IPS-15b (cell line): ENCODE measurements at regions not wholly inside any gene's neighbourhood (a gene's known extent, or its start where the extent isn't known, plus 50 kb on each side); places are given as distances from the start of the nearest gene placed in this dataset.

ENCODE experiments used
- H3K27me3 ChIP-seq: one replicate; pipeline ENCODE4 v1.6.1; 2013; ENCODE audit warnings: low read length; ENCODE audit not compliant: control insufficient read depth, insufficient read depth
- H3K36me3 ChIP-seq: one replicate; pipeline ENCODE4 v1.6.1; 2013; ENCODE audit warnings: low read length; ENCODE audit not compliant: control insufficient read depth, insufficient read depth
- H3K4me1 ChIP-seq: one replicate; pipeline ENCODE4 v1.6.1; 2013; ENCODE audit warnings: mild to moderate bottlenecking, low read length; ENCODE audit not compliant: control insufficient read depth, insufficient read depth
- H3K4me3 ChIP-seq: one replicate; pipeline ENCODE4 v1.5.1; 2013; ENCODE audit warnings: low read depth, low read length
- H3K9ac ChIP-seq: one replicate; pipeline ENCODE4 v1.6.1; 2013; ENCODE audit warnings: low read depth, mild to moderate bottlenecking, low read length
- H3K9me3 ChIP-seq: one replicate; pipeline ENCODE4 v1.6.1; 2013; ENCODE audit warnings: mild to moderate bottlenecking, low read length; ENCODE audit not compliant: control insufficient read depth, insufficient read depth

DNA sequence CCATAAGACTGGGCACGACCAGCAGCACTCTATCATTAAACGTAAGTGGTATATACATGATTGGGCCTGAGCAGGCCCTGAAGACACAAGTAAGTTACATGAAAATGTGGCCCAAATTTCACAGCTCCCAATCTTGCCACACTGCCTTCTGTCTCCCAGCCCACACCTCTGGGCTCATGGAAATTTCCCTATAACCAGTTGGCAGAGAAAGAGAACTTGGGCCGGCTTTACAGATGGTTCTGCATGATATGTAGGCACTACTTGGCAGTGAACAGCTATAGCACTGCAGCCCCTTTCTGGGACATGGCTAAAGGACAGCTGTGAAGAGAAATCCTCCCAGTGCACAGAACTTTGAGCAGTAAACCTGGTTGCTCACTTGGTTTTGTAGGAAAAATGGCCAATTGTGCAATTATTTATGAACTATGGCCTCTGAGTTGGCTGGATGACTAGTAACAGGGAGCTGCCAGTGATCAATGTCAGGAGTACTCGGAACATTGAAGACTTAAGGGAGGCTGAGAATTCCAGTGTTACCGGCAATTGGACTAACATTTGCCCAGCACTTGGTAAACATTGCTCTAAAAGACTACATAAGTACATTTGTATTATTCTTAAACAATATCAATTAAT lies 1006.6 kb upstream of the LRRN3 start:
- Histone ChIP-seq H3K4me1 (no peaks in the 10 kb centered on the region), H3K4me3 (no peak overlapping the region), H3K9me3 (no peaks in the 10 kb centered on the region), H3K27me3 (no peaks in the 10 kb centered on the region), H3K36me3 (no peaks in the 10 kb centered on the region), H3K9ac (no peak overlapping the region)

- H3K9ac ChIP-seq = no peak overlapping the region
- no peaks in the 10 kb centered on the region for H3K4me1 ChIP-seq
- no peaks in the 10 kb centered on the region for H3K9me3 ChIP-seq
- H3K27me3 ChIP-seq = no peaks in the 10 kb centered on the region
- H3K36me3 ChIP-seq = no peaks in the 10 kb centered on the region
- H3K4me3 ChIP-seq = no peak overlapping the region
These were observed 1000.7 kb upstream of the LRRN3 start for GRCh38 chr7:110090110-110090820.

GRCh38 chr7:110095372-110096052 lies 995.4 kb upstream of the LRRN3 start:
- Histone ChIP-seq H3K36me3 (no peaks in the 10 kb centered on the region), H3K27me3 (no peaks in the 10 kb centered on the region), H3K9me3 (no peaks in the 10 kb centered on the region), H3K4me1 (no peaks in the 10 kb centered on the region), H3K4me3 (no peak overlapping the region), H3K9ac (no peak overlapping the region)

DNA sequence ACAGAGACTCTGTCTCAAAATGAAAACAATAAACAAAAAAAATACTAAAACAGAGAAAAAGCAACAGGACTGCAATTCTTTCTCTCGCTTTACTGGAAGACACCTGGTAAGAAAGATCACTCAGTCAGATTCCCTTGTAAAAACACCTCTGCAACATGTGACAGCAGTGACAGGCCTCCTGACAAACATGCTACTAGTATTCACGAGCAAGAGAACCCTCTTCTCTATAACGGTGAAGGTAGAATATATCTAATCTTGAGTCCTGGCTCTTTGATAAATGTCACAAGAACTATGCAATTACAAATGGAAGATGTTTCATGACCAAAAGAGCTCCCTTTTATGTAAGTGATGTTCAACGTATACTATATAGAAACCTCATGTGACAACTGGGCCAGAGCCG lies 986.7 kb upstream of the LRRN3 start:
- Histone ChIP-seq H3K4me3 (no peak overlapping the region), H3K36me3 (no peaks in the 10 kb centered on the region), H3K27me3 (no peaks in the 10 kb centered on the region), H3K4me1 (no peaks in the 10 kb centered on the region), H3K9me3 (no peaks in the 10 kb centered on the region), H3K9ac (no peak overlapping the region)

DNA sequence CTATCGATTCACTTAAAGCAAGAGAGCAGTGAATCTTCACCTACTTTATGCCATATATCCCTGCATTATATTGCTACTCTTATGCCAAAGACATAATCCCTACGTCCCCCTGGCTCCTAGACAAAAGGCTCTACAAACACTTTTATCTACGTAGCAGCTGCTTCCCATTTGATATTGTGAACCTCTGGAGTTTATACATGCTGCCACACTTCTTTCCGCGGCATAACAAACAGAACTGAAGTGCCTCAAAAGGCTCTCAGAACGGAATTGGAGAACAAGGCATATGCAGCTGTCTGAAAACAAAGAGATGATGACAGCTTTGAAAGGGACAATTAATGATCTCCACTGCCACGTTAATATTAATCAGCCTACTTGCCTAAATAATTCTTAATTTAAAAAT lies 985.6 kb upstream of the LRRN3 start:
- Histone ChIP-seq H3K4me1 (no peaks in the 10 kb centered on the region), H3K36me3 (no peaks in the 10 kb centered on the region), H3K9ac (no peak overlapping the region), H3K9me3 (no peaks in the 10 kb centered on the region), H3K4me3 (no peak overlapping the region), H3K27me3 (no peaks in the 10 kb centered on the region)

DNA sequence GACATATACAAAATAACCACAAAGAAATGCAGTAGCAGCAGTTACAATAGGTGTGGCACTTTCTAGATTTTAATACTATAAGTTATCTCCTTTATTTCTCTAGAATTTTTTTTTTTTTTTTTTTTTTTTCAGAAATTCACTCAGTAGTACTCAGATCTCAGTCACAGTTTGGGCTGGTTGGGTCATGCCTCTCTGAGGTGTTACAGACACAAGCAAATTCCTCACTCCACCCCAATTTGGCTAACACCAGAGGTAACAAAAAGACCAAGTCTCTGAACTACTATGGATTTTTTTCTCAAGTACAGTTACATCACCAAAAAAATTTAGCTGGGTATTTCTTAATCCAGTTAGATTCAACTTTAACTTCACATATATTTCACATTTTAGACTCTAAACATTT lies 985.1 kb upstream of the LRRN3 start:
- H3K36me3 ChIP-seq = no peaks in the 10 kb centered on the region
- H3K9me3 ChIP-seq = no peaks in the 10 kb centered on the region
- H3K4me1 ChIP-seq = no peaks in the 10 kb centered on the region
- no peak overlapping the region for H3K4me3 ChIP-seq
- H3K9ac ChIP-seq = no peak overlapping the region
- H3K27me3 ChIP-seq = no peaks in the 10 kb centered on the region

DNA sequence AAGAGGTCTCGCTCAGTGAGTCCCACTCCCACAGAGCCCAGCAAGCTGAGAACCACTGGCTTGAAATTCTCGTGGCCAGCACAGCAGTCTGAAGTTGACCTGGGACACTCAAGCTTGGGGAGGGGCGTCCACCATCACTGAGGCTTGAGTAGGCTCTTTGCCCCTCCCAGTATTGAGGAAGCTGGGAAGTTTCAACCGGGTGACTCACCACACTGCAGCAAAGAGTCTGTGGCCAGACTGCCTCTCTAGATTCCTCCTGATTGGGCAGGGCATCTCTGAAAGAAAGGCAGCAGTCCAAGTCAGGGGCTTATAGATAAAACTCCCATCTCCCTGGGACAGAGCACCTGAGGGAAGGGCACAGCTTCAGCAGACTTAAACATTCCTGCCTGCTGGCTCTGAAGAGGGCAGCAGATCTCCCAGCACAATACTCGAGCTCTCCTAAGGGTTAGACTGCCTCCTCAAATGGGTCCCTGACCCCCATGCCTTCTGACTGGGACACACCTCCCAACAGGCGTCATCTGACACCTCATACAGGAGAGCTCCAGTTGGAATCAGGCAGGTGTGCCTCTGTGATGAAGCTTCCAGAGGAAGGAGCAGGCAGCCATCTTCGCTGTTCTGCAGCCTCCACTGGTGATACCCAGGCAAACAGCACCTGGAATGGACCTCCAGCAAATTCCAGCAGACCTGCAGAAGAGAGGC lies 970.9 kb upstream of the LRRN3 start:
- Histone ChIP-seq H3K4me3 (no peak overlapping the region), H3K9ac (no peak overlapping the region), H3K9me3 (no peaks in the 10 kb centered on the region), H3K36me3 (no peaks in the 10 kb centered on the region), H3K27me3 (no peaks in the 10 kb centered on the region), H3K4me1 (no peaks in the 10 kb centered on the region)

DNA sequence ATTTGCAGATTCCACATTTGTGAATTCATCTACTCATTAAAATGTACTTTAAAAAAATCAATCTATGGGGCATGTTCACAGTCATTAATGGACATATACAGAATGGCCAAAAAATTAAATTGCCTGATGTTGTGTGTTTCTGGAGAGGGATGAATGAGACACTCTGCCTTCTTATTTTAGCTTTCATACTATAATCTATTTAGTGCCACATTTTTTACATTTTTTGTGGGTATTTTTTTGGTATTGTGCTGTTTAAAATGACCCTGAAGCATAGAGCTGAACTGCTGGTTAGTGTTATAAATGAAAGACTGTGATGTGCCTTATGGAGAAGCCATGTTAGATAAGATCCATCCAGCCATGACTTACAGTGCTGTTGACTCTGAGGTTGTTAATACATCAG lies 961.8 kb upstream of the LRRN3 start:
- no peaks in the 10 kb centered on the region for H3K27me3 ChIP-seq
- H3K4me3 ChIP-seq = no peak overlapping the region
- no peak overlapping the region for H3K9ac ChIP-seq
- H3K4me1 ChIP-seq = no peaks in the 10 kb centered on the region
- H3K36me3 ChIP-seq = no peaks in the 10 kb centered on the region
- no peaks in the 10 kb centered on the region for H3K9me3 ChIP-seq

- Histone ChIP-seq H3K4me3 (no peak overlapping the region), H3K4me1 (no peaks in the 10 kb centered on the region), H3K9ac (no peak overlapping the region), H3K36me3 (no peaks in the 10 kb centered on the region), H3K9me3 (no peaks in the 10 kb centered on the region), H3K27me3 (no peaks in the 10 kb centered on the region)
These were observed 960.3 kb upstream of the LRRN3 start for GRCh38 chr7:110130669-110131068.

DNA sequence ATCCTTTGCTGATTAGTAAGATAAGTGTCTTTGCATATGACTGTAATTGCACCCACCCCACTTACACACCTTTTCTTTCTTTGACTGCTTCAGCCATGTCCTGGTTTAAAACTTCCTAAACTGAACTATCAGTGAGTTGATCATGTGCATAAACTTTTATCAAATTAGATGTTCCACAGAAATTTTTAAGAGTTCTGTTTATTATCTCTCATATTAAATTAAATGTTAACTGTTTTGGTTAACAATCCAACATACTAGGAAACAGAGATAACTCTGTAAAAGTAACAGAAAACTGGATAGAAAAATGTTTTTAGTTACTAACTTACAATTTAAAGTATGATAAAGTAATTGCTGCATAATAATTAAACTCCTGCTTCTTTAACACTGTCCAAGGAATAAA lies 959.6 kb upstream of the LRRN3 start:
- H3K36me3 ChIP-seq = no peaks in the 10 kb centered on the region
- no peaks in the 10 kb centered on the region for H3K4me1 ChIP-seq
- no peaks in the 10 kb centered on the region for H3K9me3 ChIP-seq
- no peak overlapping the region for H3K9ac ChIP-seq
- no peaks in the 10 kb centered on the region for H3K27me3 ChIP-seq
- H3K4me3 ChIP-seq = no peak overlapping the region

GRCh38 chr7:110139056-110139455 lies 951.9 kb upstream of the LRRN3 start:
- H3K36me3 ChIP-seq = no peaks in the 10 kb centered on the region
- H3K9me3 ChIP-seq = no peaks in the 10 kb centered on the region
- no peak overlapping the region for H3K4me3 ChIP-seq
- H3K9ac ChIP-seq = no peak overlapping the region
- no peaks in the 10 kb centered on the region for H3K27me3 ChIP-seq
- H3K4me1 ChIP-seq = no peaks in the 10 kb centered on the region
